ENCODE measurements at regions not wholly inside any gene's neighbourhood (a gene's known extent, or its start where the extent isn't known, plus 50 kb on each side); places are given as distances from the start of the nearest gene placed in this dataset.
"Not testable (repeated sequence)": the region's sequence is repeated elsewhere in the genome, so short reads cannot be mapped to it uniquely, and the experiment has no call there.

GRCh38 chr17:71163813-71164122 lies 957.1 kb upstream of the SOX9 start:
- no peak for DNase-seq (ENCODE audit: low spot score)

DNA sequence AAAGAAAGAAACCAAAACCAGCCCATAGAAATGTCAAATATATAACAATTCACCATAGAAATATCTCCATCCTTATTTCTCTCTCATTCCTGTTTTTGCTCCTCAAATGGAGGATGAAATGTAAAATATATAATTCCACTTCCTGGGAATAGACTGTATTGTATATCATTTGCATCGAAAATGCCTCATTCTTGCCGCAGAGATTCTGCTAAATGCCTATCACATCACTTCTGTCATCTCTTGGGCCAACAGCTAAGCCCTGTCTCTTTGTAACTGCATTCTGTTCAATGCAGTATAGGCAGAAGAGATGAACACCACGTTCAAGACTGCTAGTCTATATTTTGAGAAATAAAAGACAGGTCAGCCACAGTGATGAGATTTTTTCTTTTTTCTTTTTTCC lies 956.3 kb upstream of the SOX9 start:
- DNase-seq (ENCODE audit: low spot score), result no peak

DNA sequence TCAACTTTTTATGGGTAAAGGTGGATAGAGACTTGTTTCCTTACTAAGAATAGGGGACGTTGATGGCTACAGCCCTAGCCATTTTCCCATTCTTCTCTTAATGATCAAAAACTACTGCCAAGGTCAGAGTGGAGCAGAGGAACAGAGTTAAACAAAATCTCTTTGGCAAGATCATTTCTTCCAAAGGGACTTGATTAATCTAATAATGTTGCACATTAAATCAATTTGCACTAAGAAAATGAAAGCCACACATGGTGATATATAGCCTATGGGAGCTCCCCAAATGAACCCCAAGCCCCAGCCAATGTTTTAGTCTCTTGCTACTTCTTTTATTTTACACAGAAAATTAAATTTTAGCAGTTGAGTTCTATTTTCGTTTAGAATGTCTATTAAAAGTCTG lies 954.5 kb upstream of the SOX9 start:
- no peak for DNase-seq (ENCODE audit: low spot score)

GRCh38 chr17:71168053-71168741 lies 952.6 kb upstream of the SOX9 start:
- no peak for DNase-seq (ENCODE audit: low spot score)

DNA sequence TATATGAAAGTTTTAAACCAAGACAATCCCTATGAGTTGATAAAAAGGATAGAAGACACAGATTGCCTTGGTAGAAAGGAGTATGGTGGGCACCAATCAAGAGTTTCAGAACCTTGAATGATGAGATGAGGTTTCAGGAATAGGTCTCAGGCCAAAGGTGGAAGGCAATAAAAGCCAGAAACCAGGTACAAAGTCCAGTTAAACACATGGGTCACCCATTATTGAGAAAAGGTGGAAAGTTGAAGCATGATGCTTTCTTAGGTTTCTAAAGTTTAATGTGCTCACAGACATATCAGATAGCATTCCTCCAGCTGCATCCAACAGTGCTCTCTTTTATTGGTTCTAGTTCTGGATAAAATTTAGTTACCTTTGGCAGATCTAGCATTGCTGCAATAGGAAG lies 950.8 kb upstream of the SOX9 start:
- DNase-seq (ENCODE audit: low spot score), result no peak

- no peak for DNase-seq (ENCODE audit: low spot score)
Measured at GRCh38 chr17:71171270-71171669, 949.5 kb upstream of the SOX9 start.

- no peak for DNase-seq (ENCODE audit: low spot score)
Measured at GRCh38 chr17:71173991-71174390, 946.8 kb upstream of the SOX9 start.

DNA sequence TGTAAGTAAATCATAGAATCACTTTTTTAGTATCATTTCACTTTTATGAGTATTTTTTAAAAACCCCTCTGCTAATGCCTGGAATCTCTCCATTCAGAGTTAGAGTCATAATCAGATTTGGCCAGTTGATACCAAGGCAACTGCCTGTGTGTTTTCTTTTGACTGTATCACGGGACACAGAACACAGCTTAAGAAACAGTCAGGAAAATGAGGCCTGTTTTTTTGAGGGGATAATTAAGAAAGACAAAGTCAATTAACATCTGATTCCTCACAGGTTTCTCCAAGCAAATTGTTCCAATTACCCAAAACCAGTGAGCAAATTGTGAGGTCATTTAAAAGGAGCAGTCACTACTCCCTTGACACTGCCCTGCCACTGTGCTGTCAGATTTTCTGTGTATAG lies 944.5 kb upstream of the SOX9 start:
- no peak for DNase-seq (ENCODE audit: low spot score)

- no peak for DNase-seq (ENCODE audit: low spot score)
Measured at GRCh38 chr17:71176928-71177443, 943.8 kb upstream of the SOX9 start.

DNA sequence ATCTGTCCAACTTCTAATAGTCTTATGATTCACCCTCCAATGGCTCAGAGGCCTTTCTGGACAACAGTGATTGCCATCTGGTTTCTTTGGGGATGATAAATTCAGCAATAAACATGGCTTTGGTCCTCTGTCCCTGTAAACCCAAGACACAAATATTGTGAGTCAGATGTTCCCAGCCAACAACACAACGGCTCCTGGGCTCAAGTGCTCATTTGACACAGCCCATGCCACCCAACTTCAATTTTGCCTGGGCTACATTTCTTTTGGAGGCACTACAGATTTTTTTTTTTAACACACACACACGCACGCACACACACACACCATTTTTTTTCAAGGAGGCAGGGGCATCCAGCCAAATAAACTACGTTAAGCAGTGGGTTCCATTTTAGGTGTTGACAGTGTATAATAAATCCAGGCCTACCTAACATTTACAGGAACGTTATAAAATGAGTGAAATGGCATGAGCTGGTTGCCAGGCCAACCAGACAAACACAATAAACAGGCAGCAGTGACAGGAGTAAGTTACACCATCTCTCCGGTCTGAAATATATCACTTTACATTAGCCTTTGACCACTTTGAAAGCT lies 939.9 kb upstream of the SOX9 start:
- DNase-seq (ENCODE audit: low spot score), result peak; percentile 13

GRCh38 chr17:71183066-71183660 lies 937.7 kb upstream of the SOX9 start:
- DNase-seq (ENCODE audit: low spot score), result no peak

GRCh38 chr17:71184716-71185115 lies 936.1 kb upstream of the SOX9 start:
- DNase-seq (ENCODE audit: low spot score), result no peak

- no peak for DNase-seq (ENCODE audit: low spot score)
Measured at GRCh38 chr17:71187145-71187878, 933.5 kb upstream of the SOX9 start.

- no peak for DNase-seq (ENCODE audit: low spot score)
Measured at GRCh38 chr17:71188811-71189492, 931.9 kb upstream of the SOX9 start.

DNA sequence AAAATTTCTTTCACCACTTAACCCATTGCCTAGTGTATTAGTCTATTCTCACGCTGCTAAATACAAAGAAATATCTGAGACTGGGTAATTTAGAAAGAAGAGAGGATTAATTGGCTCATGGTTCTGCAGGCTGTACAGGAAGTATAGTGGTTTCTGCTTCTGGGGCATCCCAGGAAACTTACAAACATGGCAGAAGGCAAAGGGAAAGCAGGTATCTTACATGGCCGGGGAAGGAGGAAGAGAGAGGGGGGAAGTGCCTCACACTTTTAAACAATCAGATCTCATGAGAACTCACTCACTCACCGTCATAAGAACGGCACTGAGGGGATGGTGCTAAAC lies 931.4 kb upstream of the SOX9 start:
- no peak for DNase-seq (ENCODE audit: low spot score)

- DNase-seq (ENCODE audit: low spot score), result no peak
Measured at GRCh38 chr17:71192039-71192555, 928.7 kb upstream of the SOX9 start.

DNA sequence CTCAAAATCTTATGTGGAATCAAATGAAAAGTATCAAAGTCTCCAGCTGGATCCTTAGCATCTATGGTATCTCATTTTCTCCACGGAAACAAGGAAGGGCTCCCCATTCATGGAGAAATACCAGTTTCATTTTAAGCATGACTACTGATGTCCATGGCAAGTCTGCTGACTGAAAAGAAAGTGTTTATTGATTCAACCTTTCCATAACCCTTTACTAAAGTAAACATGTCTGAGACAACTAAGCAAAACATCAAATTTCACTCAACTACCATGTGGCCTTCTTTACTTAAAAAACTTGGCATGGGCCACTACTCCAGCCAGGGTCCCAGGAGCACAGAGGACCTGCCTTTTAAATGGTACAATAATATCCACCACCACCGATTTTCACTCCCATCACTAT lies 928.0 kb upstream of the SOX9 start:
- DNase-seq (ENCODE audit: low spot score), result no peak

- DNase-seq (ENCODE audit: low spot score), result no peak
Measured at GRCh38 chr17:71200597-71200996, 920.2 kb upstream of the SOX9 start.

DNA sequence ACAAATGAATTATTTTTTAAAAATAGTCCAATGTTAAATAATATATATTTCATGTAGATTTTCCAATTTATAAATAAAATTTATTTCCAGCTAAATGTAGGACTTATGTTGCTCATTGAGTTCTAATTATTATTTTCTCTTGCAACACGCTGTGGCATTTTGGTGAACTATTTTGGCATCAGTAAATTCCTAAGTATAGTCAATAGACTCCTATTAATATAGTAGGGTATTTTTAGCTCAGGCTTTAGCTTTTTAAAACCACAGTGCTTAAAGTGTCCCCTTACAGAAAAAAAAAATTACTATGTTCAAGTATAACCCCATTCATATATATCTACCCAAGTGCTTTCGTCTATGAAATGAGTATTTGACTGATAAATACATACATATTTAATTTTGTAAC lies 919.2 kb upstream of the SOX9 start:
- no peak for DNase-seq (ENCODE audit: low spot score)

GRCh38 chr17:71202449-71202848 lies 918.4 kb upstream of the SOX9 start:
- no peak for DNase-seq (ENCODE audit: low spot score)

DNA sequence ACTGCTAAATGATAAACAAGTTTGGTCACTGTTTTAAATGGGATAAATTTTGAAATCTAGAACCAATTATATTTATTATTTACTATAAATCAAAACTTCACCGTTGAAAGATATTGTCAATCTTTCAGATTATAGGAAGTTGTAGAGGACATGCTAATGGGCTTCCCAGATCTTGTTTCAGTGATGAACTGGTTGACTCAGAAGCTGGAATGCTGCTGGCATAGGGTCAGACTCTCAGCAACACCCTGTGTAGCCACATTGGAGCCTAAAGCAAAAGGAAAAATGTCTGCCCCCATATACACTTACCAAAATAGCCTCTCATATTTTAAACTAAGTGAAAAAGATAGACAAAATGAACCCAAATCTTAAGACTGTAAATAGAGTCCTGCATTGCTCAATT lies 916.9 kb upstream of the SOX9 start:
- no peak for DNase-seq (ENCODE audit: low spot score)

DNA sequence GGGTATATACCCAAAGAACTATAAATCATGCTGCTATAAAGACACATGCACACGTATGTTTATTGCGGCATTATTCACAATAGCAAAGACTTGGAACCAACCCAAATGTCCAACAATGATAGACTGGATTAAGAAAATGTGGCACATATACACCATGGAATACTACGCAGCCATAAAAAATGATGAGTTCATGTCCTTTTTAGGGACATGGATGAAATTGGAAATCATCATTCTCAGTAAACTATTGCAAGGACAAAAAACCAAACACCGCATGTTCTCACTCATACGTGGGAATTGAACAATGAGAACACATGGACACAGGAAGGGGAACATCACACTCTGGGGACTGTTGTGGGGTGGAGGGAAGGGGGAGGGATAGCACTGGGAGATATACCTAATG lies 914.9 kb upstream of the SOX9 start:
- DNase-seq (ENCODE audit: low spot score), result not testable (repeated sequence)
